H1 (cell line): ENCODE measurements at regions not wholly inside any gene's neighbourhood (a gene's known extent, or its start where the extent isn't known, plus 50 kb on each side); places are given as distances from the start of the nearest gene placed in this dataset.

Experiments used
- PHF8 ChIP-seq: fragments of 200-600 bp; sonication (generic); conservative IDR thresholded peaks from 2 replicates; pipeline ENCODE4 v1.7.1; 2012; ENCODE audit warnings: low read depth, mild to moderate bottlenecking, inconsistent platforms, low read length, moderate library complexity
- TAF7 ChIP-seq: optimal IDR thresholded peaks from 2 replicates; pipeline ENCODE3; 2011; ENCODE audit warnings: low read depth, mild to moderate bottlenecking, inconsistent platforms, low read length, moderate library complexity, borderline replicate concordance
- ZNF274 ChIP-seq: IDR thresholded peaks from 2 replicates; pipeline ENCODE4 v1.7.0; 2012; ENCODE audit warnings: low read length, borderline replicate concordance; ENCODE audit errors: extremely low read depth
- TF ChIP-seq, protein P1 (sequence below): fragments of 300-600 bp; sonication (generic); IDR thresholded peaks from 2 replicates; pipeline ENCODE4 v1.7.1; 2012; ENCODE audit warnings: low read length, moderate library complexity, mild to moderate bottlenecking, inconsistent platforms; ENCODE audit not compliant: insufficient replicate concordance

DNA sequence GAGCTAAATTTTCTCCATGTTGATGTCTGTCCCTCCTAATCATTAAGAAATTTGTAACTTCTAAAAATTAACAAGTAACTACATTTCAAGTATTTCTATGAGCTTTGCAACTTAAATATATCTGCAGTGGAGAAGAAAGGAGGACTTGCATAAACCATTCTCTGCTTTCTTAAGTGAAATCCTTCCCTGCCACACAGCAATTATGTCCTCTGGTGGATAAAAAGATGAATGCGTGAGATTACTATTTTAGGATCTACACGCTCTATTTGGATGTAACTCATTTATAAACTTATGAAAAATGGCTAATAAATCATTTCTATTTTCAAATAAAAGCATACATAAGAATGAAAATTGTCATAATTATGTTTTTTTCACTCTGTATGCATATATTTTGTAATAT lies 338.0 kb upstream of the PTCHD4 start (continued):
- TF ChIP-seq PHF8: no peak
- TF ChIP-seq ZNF274: no peak
- TF ChIP-seq TAF7: no peak
- TF ChIP-seq, protein P1, sequence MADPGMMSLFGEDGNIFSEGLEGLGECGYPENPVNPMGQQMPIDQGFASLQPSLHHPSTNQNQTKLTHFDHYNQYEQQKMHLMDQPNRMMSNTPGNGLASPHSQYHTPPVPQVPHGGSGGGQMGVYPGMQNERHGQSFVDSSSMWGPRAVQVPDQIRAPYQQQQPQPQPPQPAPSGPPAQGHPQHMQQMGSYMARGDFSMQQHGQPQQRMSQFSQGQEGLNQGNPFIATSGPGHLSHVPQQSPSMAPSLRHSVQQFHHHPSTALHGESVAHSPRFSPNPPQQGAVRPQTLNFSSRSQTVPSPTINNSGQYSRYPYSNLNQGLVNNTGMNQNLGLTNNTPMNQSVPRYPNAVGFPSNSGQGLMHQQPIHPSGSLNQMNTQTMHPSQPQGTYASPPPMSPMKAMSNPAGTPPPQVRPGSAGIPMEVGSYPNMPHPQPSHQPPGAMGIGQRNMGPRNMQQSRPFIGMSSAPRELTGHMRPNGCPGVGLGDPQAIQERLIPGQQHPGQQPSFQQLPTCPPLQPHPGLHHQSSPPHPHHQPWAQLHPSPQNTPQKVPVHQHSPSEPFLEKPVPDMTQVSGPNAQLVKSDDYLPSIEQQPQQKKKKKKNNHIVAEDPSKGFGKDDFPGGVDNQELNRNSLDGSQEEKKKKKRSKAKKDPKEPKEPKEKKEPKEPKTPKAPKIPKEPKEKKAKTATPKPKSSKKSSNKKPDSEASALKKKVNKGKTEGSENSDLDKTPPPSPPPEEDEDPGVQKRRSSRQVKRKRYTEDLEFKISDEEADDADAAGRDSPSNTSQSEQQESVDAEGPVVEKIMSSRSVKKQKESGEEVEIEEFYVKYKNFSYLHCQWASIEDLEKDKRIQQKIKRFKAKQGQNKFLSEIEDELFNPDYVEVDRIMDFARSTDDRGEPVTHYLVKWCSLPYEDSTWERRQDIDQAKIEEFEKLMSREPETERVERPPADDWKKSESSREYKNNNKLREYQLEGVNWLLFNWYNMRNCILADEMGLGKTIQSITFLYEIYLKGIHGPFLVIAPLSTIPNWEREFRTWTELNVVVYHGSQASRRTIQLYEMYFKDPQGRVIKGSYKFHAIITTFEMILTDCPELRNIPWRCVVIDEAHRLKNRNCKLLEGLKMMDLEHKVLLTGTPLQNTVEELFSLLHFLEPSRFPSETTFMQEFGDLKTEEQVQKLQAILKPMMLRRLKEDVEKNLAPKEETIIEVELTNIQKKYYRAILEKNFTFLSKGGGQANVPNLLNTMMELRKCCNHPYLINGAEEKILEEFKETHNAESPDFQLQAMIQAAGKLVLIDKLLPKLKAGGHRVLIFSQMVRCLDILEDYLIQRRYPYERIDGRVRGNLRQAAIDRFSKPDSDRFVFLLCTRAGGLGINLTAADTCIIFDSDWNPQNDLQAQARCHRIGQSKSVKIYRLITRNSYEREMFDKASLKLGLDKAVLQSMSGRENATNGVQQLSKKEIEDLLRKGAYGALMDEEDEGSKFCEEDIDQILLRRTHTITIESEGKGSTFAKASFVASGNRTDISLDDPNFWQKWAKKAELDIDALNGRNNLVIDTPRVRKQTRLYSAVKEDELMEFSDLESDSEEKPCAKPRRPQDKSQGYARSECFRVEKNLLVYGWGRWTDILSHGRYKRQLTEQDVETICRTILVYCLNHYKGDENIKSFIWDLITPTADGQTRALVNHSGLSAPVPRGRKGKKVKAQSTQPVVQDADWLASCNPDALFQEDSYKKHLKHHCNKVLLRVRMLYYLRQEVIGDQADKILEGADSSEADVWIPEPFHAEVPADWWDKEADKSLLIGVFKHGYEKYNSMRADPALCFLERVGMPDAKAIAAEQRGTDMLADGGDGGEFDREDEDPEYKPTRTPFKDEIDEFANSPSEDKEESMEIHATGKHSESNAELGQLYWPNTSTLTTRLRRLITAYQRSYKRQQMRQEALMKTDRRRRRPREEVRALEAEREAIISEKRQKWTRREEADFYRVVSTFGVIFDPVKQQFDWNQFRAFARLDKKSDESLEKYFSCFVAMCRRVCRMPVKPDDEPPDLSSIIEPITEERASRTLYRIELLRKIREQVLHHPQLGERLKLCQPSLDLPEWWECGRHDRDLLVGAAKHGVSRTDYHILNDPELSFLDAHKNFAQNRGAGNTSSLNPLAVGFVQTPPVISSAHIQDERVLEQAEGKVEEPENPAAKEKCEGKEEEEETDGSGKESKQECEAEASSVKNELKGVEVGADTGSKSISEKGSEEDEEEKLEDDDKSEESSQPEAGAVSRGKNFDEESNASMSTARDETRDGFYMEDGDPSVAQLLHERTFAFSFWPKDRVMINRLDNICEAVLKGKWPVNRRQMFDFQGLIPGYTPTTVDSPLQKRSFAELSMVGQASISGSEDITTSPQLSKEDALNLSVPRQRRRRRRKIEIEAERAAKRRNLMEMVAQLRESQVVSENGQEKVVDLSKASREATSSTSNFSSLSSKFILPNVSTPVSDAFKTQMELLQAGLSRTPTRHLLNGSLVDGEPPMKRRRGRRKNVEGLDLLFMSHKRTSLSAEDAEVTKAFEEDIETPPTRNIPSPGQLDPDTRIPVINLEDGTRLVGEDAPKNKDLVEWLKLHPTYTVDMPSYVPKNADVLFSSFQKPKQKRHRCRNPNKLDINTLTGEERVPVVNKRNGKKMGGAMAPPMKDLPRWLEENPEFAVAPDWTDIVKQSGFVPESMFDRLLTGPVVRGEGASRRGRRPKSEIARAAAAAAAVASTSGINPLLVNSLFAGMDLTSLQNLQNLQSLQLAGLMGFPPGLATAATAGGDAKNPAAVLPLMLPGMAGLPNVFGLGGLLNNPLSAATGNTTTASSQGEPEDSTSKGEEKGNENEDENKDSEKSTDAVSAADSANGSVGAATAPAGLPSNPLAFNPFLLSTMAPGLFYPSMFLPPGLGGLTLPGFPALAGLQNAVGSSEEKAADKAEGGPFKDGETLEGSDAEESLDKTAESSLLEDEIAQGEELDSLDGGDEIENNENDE: no peak
